ENCODE measurements at regions not wholly inside any gene's neighbourhood (a gene's known extent, or its start where the extent isn't known, plus 50 kb on each side); places are given as distances from the start of the nearest gene placed in this dataset.

- no peak for TF ChIP-seq YEATS2 (CRISPR knock-in tag; IDR thresholded peaks at IDR 0.05; ENCODE audit: borderline replicate concordance)
- TF ChIP-seq, protein P1, sequence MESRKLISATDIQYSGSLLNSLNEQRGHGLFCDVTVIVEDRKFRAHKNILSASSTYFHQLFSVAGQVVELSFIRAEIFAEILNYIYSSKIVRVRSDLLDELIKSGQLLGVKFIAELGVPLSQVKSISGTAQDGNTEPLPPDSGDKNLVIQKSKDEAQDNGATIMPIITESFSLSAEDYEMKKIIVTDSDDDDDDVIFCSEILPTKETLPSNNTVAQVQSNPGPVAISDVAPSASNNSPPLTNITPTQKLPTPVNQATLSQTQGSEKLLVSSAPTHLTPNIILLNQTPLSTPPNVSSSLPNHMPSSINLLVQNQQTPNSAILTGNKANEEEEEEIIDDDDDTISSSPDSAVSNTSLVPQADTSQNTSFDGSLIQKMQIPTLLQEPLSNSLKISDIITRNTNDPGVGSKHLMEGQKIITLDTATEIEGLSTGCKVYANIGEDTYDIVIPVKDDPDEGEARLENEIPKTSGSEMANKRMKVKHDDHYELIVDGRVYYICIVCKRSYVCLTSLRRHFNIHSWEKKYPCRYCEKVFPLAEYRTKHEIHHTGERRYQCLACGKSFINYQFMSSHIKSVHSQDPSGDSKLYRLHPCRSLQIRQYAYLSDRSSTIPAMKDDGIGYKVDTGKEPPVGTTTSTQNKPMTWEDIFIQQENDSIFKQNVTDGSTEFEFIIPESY (CRISPR knock-in tag; IDR thresholded peaks at IDR 0.05): no peak
- no peak for TF ChIP-seq GZF1 (CRISPR knock-in tag; IDR thresholded peaks at IDR 0.05)
- no peak for TF ChIP-seq POLR2AphosphoS2 (IDR thresholded peaks at IDR 0.05; ENCODE audit: low read depth, low read length)
- TF ChIP-seq, protein P2, sequence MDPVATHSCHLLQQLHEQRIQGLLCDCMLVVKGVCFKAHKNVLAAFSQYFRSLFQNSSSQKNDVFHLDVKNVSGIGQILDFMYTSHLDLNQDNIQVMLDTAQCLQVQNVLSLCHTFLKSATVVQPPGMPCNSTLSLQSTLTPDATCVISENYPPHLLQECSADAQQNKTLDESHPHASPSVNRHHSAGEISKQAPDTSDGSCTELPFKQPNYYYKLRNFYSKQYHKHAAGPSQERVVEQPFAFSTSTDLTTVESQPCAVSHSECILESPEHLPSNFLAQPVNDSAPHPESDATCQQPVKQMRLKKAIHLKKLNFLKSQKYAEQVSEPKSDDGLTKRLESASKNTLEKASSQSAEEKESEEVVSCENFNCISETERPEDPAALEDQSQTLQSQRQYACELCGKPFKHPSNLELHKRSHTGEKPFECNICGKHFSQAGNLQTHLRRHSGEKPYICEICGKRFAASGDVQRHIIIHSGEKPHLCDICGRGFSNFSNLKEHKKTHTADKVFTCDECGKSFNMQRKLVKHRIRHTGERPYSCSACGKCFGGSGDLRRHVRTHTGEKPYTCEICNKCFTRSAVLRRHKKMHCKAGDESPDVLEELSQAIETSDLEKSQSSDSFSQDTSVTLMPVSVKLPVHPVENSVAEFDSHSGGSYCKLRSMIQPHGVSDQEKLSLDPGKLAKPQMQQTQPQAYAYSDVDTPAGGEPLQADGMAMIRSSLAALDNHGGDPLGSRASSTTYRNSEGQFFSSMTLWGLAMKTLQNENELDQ (CRISPR knock-in tag; IDR thresholded peaks at IDR 0.05; ENCODE audit: borderline replicate concordance): no peak
- no peak for TF ChIP-seq POLR2A (IDR thresholded peaks at IDR 0.05; ENCODE audit: insufficient read depth in 1 of 2, low read depth in 2 of 2, low read length in 2 of 2)
- TF ChIP-seq EP300 (IDR thresholded peaks at IDR 0.05; ENCODE audit: low read depth in 2 of 2, low read length in 2 of 2): no peak
- no peak for TF ChIP-seq EP300 (CRISPR knock-in tag; IDR thresholded peaks at IDR 0.05; ENCODE audit: borderline replicate concordance)
- TF ChIP-seq, protein P3, sequence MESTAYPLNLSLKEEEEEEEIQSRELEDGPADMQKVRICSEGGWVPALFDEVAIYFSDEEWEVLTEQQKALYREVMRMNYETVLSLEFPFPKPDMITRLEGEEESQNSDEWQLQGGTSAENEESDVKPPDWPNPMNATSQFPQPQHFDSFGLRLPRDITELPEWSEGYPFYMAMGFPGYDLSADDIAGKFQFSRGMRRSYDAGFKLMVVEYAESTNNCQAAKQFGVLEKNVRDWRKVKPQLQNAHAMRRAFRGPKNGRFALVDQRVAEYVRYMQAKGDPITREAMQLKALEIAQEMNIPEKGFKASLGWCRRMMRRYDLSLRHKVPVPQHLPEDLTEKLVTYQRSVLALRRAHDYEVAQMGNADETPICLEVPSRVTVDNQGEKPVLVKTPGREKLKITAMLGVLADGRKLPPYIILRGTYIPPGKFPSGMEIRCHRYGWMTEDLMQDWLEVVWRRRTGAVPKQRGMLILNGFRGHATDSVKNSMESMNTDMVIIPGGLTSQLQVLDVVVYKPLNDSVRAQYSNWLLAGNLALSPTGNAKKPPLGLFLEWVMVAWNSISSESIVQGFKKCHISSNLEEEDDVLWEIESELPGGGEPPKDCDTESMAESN (CRISPR knock-in tag; conservative IDR thresholded peaks at IDR 0.05): no peak
- TF ChIP-seq ATRX (CRISPR knock-in tag; IDR thresholded peaks at IDR 0.05; ENCODE audit: borderline replicate concordance): no peak
- no peak for TF ChIP-seq KDM1A (CRISPR knock-in tag; IDR thresholded peaks at IDR 0.05)
- TF ChIP-seq, protein P4, sequence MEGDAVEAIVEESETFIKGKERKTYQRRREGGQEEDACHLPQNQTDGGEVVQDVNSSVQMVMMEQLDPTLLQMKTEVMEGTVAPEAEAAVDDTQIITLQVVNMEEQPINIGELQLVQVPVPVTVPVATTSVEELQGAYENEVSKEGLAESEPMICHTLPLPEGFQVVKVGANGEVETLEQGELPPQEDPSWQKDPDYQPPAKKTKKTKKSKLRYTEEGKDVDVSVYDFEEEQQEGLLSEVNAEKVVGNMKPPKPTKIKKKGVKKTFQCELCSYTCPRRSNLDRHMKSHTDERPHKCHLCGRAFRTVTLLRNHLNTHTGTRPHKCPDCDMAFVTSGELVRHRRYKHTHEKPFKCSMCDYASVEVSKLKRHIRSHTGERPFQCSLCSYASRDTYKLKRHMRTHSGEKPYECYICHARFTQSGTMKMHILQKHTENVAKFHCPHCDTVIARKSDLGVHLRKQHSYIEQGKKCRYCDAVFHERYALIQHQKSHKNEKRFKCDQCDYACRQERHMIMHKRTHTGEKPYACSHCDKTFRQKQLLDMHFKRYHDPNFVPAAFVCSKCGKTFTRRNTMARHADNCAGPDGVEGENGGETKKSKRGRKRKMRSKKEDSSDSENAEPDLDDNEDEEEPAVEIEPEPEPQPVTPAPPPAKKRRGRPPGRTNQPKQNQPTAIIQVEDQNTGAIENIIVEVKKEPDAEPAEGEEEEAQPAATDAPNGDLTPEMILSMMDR (CRISPR knock-in tag; IDR thresholded peaks at IDR 0.05): no peak
These were observed 116.1 kb upstream of the FUT8 start for GRCh38 chr14:65296402-65296801.
